NCI-H446 (cell line): ENCODE measurements at regions not wholly inside any gene's neighbourhood (a gene's known extent, or its start where the extent isn't known, plus 50 kb on each side); places are given as distances from the start of the nearest gene placed in this dataset.
A peak's percentile ranks its signal among the peaks of the same experiment; 100 is the strongest.

Source experiments
- DNase-seq, 2 experiments: peaks; one replicate each; lab custom pipeline; 2025; lab: John Stamatoyannopoulos, UW

DNA sequence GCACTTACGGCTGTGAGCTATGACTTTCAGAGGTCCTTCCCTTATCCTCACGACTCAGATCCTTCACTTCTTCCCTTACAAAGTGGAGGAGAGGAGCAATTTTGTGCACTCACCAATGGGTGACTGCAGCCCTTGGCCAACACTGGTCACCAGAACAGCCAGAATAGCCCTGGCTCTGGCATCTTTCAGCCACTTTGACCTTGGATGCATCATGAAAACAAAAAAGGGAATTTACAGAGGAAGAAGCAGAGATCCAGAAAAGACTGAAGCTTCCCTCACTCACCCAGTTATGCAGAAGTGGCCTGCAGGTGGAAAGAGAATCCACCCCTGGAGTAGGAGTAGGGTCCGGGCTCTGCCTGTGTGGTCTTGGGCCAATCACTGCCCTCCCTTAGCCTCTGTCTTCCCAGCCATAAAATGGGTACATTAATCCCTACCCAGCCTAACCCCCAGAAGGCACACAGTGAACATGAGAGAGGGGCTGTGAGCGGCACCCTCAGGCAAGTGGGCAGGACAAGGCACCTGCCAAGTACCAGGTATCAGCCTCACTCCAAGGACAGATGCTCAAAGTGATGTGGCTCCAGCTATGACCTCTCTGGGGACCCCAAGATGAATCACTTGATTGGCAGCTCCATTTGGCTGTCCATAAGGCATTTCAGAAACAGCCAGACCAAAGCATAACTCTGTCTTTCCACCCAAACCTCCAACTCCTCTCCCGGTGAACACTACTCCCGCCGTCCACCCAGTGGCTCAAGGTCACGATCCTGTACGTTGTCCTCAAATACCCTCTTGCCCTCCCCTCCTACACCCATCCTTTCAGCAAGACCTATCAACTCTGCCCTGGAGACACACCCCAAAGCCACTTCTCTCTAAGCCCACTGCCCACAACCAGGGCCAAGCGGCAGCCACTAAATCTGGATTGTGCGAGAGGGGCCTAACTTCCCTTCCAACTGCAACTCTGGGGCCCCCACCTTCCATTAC is 129.8 kb upstream of the ZMIZ1 start:
- DNase-seq: no peak

GRCh38 chr10:78942091-78942501 is 126.7 kb upstream of the ZMIZ1 start:
- no peak for DNase-seq

- no peak for DNase-seq
Observed at GRCh38 chr10:78944723-78945312, 123.9 kb upstream of the ZMIZ1 start.

- no peak for DNase-seq
Observed at GRCh38 chr10:78945838-78946237, 122.9 kb upstream of the ZMIZ1 start.

GRCh38 chr10:78947226-78947625 is 121.5 kb upstream of the ZMIZ1 start:
- DNase-seq: no peak

GRCh38 chr10:78947733-78948132 is 121.0 kb upstream of the ZMIZ1 start:
- no peak for DNase-seq

DNA sequence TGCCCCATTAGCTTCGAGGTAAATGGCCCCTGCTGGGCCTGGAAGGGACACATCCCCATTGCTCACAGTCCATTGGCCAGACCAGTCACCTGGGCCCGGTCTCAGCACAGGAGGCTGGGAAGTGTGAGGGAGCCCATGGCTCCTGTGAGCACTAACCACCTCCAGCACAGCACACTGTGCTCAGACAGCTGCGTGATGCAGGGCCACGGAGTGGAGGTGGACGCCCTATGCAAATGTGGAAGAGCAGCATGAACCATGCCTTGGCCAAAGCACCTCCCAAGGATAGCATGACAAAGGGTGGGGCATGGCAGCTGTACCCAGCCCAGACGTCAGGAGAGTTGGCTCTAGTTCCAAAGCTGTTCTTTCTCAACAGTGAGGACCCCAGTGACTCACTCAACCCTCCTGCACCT is 120.1 kb upstream of the ZMIZ1 start:
- DNase-seq: no peak

DNA sequence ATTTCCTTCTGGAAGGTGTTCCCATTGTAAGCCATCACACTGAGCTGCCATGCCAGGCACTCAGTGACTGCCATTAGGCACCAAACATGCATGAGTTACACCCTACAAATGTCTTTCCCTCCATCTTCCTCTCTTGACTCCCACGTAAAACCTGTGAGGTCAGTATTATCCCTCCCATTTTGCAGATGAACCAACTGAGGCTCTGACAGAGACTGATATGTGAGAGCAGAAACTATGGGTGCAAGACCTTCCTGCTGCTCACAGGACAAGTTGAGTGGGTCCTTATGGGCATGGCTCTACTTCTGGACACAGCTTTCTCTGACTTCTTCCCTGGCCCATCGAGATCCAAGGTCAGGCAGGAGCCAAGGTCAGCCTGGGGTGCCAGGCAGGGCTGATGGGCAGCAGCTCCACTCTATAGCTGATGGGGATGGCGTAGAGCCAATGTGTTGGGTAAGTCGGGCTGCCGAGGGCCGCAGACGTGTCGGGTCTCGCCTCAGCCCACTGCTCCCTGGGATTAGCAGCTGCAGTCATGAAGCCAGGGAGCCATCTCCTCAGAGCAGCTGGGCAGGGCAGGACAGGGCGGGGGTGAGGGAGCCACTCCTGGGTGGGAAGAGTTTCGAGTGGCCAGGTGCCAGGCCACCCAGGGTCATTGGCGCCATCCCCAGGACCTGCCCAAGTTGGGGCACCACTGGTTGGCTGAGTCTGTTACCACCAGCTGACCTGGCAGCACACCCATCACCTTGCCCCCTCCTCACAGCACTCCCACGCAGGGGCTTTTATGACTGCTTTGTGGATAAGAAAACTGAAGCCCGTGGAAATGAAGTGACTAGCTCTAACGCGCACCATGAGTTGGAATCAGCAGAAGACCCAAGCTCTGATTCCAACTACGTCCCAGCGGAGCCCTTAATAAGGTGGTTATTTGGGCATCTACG is 117.8 kb upstream of the ZMIZ1 start:
- peak in 1 of 2 experiments; percentile 58 for DNase-seq

- no peak for DNase-seq
Observed at GRCh38 chr10:78952030-78952429, 116.7 kb upstream of the ZMIZ1 start.

- no peak for DNase-seq
Observed at GRCh38 chr10:78952686-78953085, 116.1 kb upstream of the ZMIZ1 start.

GRCh38 chr10:78953113-78953798 is 115.5 kb upstream of the ZMIZ1 start:
- peak in 1 of 2 experiments; percentile 9 for DNase-seq

DNA sequence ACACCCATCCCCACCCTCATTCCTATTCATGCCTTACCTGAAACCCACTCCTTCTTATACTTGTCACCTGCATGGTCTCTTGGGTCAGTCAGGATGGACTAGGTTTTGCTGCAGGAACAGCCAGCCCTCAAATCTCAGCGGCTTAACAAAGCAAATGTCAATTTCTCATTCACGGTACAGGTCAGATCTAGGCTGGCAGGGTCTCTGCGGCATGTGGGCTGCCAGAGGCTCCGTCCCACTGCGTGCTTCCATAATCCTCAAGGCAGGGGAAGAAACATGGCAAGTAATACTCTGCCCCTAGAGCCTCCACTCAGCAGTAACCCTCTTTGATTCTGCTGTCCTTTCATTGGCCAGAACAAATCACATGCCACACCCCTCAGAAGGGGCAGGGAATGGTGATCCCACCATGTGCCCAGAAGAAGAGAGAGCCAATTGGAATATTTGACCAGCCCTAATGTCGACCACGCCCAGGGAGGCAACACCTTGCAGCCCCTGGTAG is 114.9 kb upstream of the ZMIZ1 start:
- DNase-seq: no peak

GRCh38 chr10:78954689-78955088 is 114.1 kb upstream of the ZMIZ1 start:
- DNase-seq: no peak

DNA sequence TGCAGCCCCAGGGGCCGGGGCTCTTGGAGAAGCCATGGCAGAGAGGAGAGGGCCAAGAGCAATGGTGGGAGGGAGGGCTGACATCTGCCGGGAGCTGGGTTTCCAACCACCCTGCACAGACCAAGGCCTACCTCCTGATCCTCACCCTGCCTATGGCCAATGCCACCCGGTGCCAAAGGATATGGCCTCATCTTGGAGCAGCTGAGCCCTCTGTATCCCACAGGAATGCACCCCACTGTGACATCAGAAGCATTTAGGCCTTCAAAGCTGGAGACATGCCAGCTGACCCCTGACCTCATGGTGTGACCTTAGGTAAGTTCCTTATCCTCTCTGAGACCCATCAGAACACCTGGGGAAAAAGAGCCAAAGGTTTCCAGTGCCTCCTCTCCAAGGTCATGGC is 113.6 kb upstream of the ZMIZ1 start:
- no peak for DNase-seq

DNA sequence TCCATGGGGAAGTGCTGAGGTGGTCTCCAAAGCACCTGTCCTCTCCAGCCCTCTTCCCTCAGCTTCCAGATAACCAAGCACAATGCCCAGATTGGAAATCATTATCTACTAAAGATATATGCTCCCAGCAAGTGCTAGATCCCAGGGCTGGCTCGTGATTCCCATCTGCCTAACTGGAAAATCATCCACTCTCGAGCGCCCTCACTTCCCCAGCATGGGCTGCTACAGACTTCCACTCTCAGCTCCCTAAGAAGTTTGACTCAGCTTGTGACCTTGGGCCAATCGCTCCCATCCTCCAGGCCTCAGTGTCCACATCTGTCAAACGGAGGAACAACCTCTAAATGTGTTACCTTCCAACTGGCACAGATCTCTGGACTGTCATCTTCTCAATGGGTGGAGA is 112.4 kb upstream of the ZMIZ1 start:
- DNase-seq: no peak

GRCh38 chr10:78957471-78958039 is 111.2 kb upstream of the ZMIZ1 start:
- no peak for DNase-seq

GRCh38 chr10:78959217-78959923 is 109.4 kb upstream of the ZMIZ1 start:
- no peak for DNase-seq

DNA sequence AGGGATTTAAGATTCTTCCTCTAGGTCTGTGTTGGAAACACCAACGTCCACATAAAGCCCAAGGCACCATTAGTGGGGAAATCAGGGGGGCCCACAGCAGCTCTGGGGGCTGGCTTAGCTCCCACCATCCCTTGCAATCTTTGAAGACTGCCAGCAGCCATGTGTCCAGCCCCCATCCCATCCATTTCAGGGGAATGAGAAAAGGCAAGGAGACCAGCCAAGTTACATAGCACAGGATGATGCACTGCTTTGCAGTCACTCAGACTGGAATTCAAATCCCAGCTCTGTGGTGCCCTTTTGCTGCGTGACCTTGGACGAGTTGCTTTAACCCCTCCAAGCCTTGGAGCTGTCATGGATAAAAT is 108.9 kb upstream of the ZMIZ1 start:
- DNase-seq: no peak

DNA sequence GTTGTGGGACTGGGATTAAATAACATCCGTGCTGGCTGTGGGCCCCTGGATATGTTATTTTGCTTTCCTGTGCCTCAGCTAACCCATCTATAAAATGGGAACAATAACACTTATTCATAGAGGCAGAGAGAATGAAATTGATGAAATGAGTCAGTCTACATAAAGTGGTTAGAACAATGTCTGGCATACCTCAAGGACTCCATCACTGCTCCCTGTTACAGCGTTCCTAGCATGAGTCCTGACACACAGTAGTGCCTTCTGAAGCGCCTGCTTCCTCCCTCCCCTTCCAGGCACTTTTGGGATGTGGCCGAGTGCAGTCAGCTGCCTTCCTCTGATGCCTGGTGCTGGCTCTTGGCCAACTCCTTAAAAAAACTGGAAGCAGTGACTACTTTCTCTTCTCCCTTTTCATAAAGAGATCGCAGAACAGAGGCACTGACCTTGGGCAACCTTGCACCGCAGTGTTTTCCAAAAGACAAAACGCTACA is 108.4 kb upstream of the ZMIZ1 start:
- peak; percentile 46 to 74 for DNase-seq

GRCh38 chr10:78961760-78962159 is 107.0 kb upstream of the ZMIZ1 start:
- DNase-seq: no peak
